Ecto neural progenitor cell (in vitro differentiated cells): ENCODE measurements at regions not wholly inside any gene's neighbourhood (a gene's known extent, or its start where the extent isn't known, plus 50 kb on each side); places are given as distances from the start of the nearest gene placed in this dataset.
"Not testable (repeated sequence)": the region's sequence is repeated elsewhere in the genome, so short reads cannot be mapped to it uniquely, and the experiment has no call there.

ENCODE experiments used
- DNase-seq: peaks from one replicate; pipeline ENCODE4 v3.0.0-alpha.2; 2018; ENCODE audit warnings: low spot score

- no peak for DNase-seq
These were observed 645.1 kb downstream of the RAPGEF2 start for GRCh38 chr4:159747983-159748382.

GRCh38 chr4:159748834-159749444 lies 646.1 kb downstream of the RAPGEF2 start:
- no peak for DNase-seq

GRCh38 chr4:159757499-159757898 lies 654.6 kb downstream of the RAPGEF2 start:
- no peak for DNase-seq

GRCh38 chr4:159758061-159758460 lies 655.2 kb downstream of the RAPGEF2 start:
- no peak for DNase-seq

- DNase-seq, result no peak
These were observed 659.8 kb downstream of the RAPGEF2 start for GRCh38 chr4:159762672-159763071.

GRCh38 chr4:159764343-159764952 lies 661.6 kb downstream of the RAPGEF2 start:
- no peak for DNase-seq

- no peak for DNase-seq
These were observed 662.5 kb downstream of the RAPGEF2 start for GRCh38 chr4:159765382-159765781.

GRCh38 chr4:159766241-159766640 lies 663.4 kb downstream of the RAPGEF2 start:
- DNase-seq, result no peak

GRCh38 chr4:159767406-159767805 lies 664.5 kb downstream of the RAPGEF2 start:
- no peak for DNase-seq

GRCh38 chr4:159768016-159768415 lies 665.1 kb downstream of the RAPGEF2 start:
- no peak for DNase-seq

GRCh38 chr4:159770401-159770800 lies 667.5 kb downstream of the RAPGEF2 start:
- DNase-seq, result no peak

- no peak for DNase-seq
These were observed 668.1 kb downstream of the RAPGEF2 start for GRCh38 chr4:159770969-159771368.

GRCh38 chr4:159776961-159777360 lies 674.1 kb downstream of the RAPGEF2 start:
- DNase-seq, result no peak

GRCh38 chr4:159777689-159778088 lies 674.8 kb downstream of the RAPGEF2 start:
- no peak for DNase-seq

- DNase-seq, result no peak
These were observed 675.4 kb downstream of the RAPGEF2 start for GRCh38 chr4:159778298-159778697.

- no peak for DNase-seq
These were observed 676.8 kb downstream of the RAPGEF2 start for GRCh38 chr4:159779716-159780115.

- DNase-seq, result no peak
These were observed 677.5 kb downstream of the RAPGEF2 start for GRCh38 chr4:159780196-159780922.

GRCh38 chr4:159787901-159788300 lies 685.0 kb downstream of the RAPGEF2 start:
- no peak for DNase-seq

- no peak for DNase-seq
These were observed 688.5 kb downstream of the RAPGEF2 start for GRCh38 chr4:159791334-159791733.

GRCh38 chr4:159804592-159804991 lies 701.7 kb downstream of the RAPGEF2 start:
- not testable (repeated sequence) for DNase-seq

GRCh38 chr4:159823743-159824142 lies 720.9 kb downstream of the RAPGEF2 start:
- DNase-seq, result no peak

GRCh38 chr4:159828687-159829086 lies 725.8 kb downstream of the RAPGEF2 start:
- DNase-seq, result no peak

GRCh38 chr4:159829184-159829583 lies 726.3 kb downstream of the RAPGEF2 start:
- no peak for DNase-seq
